ENCODE measurements at regions not wholly inside any gene's neighbourhood (a gene's known extent, or its start where the extent isn't known, plus 50 kb on each side); places are given as distances from the start of the nearest gene placed in this dataset.

DNA sequence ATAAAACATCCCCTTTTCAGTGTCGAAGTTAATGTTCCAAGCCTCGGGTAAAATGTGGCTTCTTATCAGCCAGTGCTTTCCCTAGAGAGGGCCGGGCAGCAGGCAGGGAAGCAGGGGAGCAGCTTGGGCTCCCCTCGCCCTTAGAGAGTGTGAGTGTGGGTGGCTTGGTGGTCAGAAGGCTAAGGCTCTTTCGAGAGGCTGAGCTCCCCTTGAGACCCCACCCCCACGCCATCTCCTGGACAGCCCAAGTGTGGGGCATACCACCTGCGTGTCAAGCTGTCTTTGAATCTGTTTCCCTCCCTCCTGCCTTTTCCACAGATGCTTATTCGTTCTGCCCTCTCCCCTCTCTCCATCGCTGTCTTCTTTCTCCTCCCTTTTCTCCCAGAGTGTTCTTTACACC lies 95.1 kb upstream of the FOXP4 start:
- Histone ChIP-seq H3K9me3 (ENCODE audit: control insufficient read depth, low read length) (no peaks in the 10 kb centered on the region), H3K4me3 (ENCODE audit: low read depth, low read length) (no peak overlapping the region), H3K9ac (no peak overlapping the region), H3K27me3 (ENCODE audit: control insufficient read depth, insufficient read depth, low read length) (no peaks in the 10 kb centered on the region), H3K79me2 (no peaks in the 10 kb centered on the region), H3K36me3 (ENCODE audit: control insufficient read depth, insufficient read depth, low read length) (no peaks in the 10 kb centered on the region), H3K4me2 (ENCODE audit: low read length) (no peak overlapping the region), H2AFZ (no peak overlapping the region), H3K27ac (no peak overlapping the region), H3K4me1 (no peaks in the 10 kb centered on the region)
- TF ChIP-seq, protein P1, sequence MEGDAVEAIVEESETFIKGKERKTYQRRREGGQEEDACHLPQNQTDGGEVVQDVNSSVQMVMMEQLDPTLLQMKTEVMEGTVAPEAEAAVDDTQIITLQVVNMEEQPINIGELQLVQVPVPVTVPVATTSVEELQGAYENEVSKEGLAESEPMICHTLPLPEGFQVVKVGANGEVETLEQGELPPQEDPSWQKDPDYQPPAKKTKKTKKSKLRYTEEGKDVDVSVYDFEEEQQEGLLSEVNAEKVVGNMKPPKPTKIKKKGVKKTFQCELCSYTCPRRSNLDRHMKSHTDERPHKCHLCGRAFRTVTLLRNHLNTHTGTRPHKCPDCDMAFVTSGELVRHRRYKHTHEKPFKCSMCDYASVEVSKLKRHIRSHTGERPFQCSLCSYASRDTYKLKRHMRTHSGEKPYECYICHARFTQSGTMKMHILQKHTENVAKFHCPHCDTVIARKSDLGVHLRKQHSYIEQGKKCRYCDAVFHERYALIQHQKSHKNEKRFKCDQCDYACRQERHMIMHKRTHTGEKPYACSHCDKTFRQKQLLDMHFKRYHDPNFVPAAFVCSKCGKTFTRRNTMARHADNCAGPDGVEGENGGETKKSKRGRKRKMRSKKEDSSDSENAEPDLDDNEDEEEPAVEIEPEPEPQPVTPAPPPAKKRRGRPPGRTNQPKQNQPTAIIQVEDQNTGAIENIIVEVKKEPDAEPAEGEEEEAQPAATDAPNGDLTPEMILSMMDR (IDR thresholded peaks at IDR 0.05) = no peak

DNA sequence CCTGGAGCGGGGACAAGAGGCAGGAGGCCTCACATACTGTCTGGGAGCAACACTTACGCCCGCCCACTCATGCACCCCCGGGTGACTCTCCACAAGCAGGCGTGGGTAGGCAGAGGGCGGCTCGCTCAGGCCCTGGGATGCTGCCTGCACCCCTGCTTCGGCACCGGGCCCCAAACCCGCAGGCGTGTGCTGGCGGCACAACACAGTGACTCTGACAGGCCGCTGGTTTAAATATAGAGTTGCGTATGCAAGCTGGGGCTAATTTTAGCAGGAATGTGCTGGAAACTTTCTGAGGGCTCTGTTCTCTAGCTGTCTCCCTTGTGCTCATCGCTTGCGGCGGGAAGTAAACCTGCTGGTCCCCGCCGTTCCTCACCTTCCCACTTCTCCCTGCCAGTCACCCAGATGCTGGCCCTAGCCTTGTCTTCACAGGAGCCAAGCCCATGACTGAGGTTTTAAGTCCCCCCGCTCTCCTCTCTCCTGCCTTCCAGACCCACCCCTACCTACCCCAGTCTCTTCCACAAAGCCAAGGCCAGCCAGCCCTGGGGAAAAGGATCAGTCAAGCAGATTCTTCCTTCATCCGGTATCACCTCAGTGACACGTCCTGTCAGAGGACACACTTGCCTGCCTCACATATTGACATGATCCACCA lies 94.5 kb upstream of the FOXP4 start:
- Histone ChIP-seq H3K4me3 (ENCODE audit: low read depth, low read length) (no peak overlapping the region), H3K9me3 (ENCODE audit: control insufficient read depth, low read length) (no peaks in the 10 kb centered on the region), H3K79me2 (no peaks in the 10 kb centered on the region), H3K4me2 (ENCODE audit: low read length) (no peak overlapping the region), H3K36me3 (ENCODE audit: control insufficient read depth, insufficient read depth, low read length) (no peaks in the 10 kb centered on the region), H2AFZ (no peak overlapping the region), H3K9ac (no peak overlapping the region), H3K4me1 (no peaks in the 10 kb centered on the region), H3K27me3 (ENCODE audit: control insufficient read depth, insufficient read depth, low read length) (no peaks in the 10 kb centered on the region), H3K27ac (no peak overlapping the region)
- TF ChIP-seq, protein P1 (IDR thresholded peaks at IDR 0.05) = no peak

DNA sequence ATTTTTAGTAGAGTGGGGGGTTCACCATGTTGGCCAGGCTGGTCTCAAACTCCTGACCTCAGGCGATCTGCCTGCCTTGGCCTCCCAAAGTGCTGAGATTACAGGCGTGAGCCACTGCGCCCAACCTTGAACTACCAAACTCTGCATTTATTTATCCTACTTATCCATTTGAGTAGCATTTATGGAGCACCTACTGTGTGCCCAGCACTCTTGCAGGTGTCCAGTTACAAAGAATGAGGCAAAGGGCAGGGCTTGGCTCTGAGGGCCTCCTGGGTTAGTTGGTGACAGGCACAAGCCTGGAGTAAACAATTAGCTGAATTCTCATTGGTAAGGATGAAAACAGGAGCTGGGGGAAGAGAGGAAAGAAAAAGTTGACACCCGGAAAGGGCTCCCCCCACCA lies 93.4 kb upstream of the FOXP4 start:
- H3K4me1 ChIP-seq = no peaks in the 10 kb centered on the region
- TF ChIP-seq, protein P1 (IDR thresholded peaks at IDR 0.05) = no peak

DNA sequence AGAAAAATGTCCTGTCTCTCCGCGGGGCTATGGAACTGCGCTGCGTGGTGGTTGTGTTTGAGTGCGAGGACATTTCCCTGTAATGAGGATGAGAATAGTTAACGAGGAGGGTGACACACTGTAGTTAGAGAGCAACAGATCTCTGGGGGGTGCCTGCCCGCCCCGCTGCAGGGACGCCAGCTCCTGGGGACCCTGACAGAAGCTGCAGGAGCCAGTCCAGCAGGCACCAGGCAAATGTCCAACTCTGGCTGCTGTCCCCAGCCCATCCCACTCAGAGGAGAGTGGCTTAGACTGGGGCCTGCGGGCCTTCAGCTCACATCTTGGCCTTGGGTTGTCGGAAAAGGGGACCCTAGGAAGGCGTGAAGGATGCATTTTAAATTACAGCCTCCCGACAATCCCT lies 92.9 kb upstream of the FOXP4 start:
- Histone ChIP-seq H3K27ac (no peak overlapping the region), H3K4me1 (no peaks in the 10 kb centered on the region)

More for the DNA sequence above, 93.4 kb upstream of the FOXP4 start:
- Histone ChIP-seq H3K9me3 (ENCODE audit: control insufficient read depth, low read length) (no peaks in the 10 kb centered on the region), H3K36me3 (ENCODE audit: control insufficient read depth, insufficient read depth, low read length) (no peaks in the 10 kb centered on the region), H3K4me2 (ENCODE audit: low read length) (no peak overlapping the region), H3K79me2 (no peaks in the 10 kb centered on the region), H3K27me3 (ENCODE audit: control insufficient read depth, insufficient read depth, low read length) (no peaks in the 10 kb centered on the region), H3K9ac (no peak overlapping the region), H3K27ac (no peak overlapping the region), H2AFZ (no peak overlapping the region), H3K4me3 (ENCODE audit: low read depth, low read length) (no peak overlapping the region)

More for the DNA sequence above, 92.9 kb upstream of the FOXP4 start:
- H3K4me2 ChIP-seq (ENCODE audit: low read length) = no peak overlapping the region
- no peak overlapping the region for H3K9ac ChIP-seq
- no peak overlapping the region for H2AFZ ChIP-seq
- TF ChIP-seq, protein P1 (IDR thresholded peaks at IDR 0.05) = no peak
- no peaks in the 10 kb centered on the region for H3K79me2 ChIP-seq
- H3K36me3 ChIP-seq (ENCODE audit: control insufficient read depth, insufficient read depth, low read length) = no peaks in the 10 kb centered on the region
- no peaks in the 10 kb centered on the region for H3K27me3 ChIP-seq (ENCODE audit: control insufficient read depth, insufficient read depth, low read length)
- H3K4me3 ChIP-seq (ENCODE audit: low read depth, low read length) = no peak overlapping the region
- no peaks in the 10 kb centered on the region for H3K9me3 ChIP-seq (ENCODE audit: control insufficient read depth, low read length)
